HG02884 (cell line): ENCODE measurements at regions not wholly inside any gene's neighbourhood (a gene's known extent, or its start where the extent isn't known, plus 50 kb on each side); places are given as distances from the start of the nearest gene placed in this dataset.
"Not testable (repeated sequence)": the region's sequence is repeated elsewhere in the genome, so short reads cannot be mapped to it uniquely, and the experiment has no call there.

Experiments
- ATAC-seq: cut with Tn5 transposase; IDR thresholded peaks from one replicate; pipeline ENCODE4 v1.9.1; 2021; ENCODE audit warnings: mild to moderate bottlenecking, moderate library complexity; ENCODE audit not compliant: unreplicated experiment

DNA sequence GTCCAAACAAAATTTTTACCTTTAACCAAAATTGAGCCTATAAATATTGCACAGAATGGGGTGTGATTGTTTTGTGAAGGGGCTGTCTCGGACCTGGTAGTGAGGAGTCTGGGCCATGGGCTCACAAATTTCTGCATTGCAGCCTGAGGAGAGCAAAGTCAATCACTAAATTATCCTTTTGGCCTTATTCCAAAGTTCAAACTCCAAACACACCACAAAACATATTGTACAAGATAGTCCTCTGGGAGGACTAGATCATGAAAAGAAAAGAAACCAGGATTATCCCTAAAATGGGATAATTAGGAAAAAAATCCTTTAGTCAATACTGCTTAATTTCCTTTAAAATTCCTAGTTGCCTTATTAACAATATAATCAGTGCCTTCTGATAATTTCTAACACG lies 115.5 kb downstream of the BUB3 start:
- ATAC-seq, result no peak

GRCh38 chr10:123270221-123270620 lies 116.0 kb downstream of the BUB3 start:
- ATAC-seq, result no peak

DNA sequence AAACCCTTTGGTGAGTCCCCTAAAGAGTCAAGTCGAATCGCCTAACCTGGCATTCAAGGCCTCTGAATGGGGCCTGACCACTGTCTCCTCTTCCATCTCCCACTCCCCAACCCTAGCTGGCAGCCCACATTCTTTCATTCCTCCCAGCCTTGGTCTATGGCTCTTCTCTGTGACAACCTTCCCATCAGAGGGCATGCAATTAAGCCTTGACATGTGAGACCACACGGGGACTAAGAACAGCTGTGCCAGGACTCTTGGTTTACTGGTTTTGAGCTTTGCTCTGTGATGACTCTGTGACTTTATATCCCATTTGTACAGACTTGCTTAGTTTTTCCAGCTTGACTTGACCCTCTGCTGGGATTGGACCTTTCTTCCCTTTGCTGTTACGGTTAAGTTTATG lies 116.6 kb downstream of the BUB3 start:
- no peak for ATAC-seq

DNA sequence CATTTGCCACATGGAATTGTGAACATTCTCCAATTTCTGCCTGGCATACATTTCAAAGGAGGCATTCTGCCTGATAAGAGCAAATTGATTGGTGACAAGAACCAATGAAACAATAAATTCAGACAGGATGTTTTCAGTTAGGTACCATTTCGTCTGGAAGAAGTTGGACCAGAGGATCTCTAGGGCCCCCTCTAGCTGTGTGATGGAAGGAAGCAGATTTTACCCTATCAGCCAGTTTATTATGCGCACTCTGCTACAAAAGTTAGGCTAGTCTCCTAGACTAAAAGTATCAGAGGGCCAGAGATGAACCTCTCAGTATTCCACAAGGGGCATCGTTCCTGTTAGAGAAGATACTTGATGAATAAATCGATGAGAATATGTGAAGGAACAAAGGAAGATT lies 118.0 kb downstream of the BUB3 start:
- no peak for ATAC-seq

DNA sequence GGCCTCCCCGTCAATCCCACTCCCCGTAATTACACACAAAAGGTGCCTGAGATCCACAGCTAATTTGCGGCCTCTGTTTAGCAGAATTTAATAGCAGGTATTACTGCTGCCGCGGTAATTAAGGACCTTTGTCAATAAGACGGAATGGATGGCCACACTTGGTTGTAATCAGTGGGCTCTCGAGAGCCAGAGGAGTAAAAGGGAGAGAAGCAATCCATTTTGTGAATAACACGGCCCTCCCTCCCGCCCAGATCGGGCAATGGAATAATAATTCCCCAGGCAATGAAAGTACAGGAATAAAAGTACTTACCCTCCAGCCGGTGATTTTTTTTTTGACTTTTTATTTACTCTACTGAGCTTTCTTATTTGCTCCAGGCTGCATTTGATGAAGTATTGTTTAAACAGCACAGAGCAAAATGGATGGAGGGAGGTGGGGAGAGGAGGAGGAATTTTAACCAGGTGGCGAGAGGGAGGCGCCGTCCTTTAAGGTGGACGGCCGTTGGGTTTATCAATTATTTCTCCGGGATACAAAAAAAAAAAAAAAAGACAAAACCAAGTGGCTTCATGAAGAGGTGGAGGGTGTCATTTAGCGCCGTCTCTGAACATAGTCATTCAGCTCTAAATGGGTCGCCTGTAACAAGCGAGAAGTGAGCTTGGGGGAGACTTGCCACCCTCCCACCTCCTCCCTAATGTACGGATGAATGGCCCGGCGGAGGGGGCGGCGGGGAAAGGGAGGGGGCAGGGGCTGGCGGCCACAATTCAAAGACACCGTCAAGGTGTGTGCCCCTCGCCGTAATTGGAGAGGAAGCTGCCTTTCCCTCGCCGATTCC lies 120.3 kb downstream of the BUB3 start:
- ATAC-seq, result no peak

GRCh38 chr10:123275136-123275564 lies 120.9 kb downstream of the BUB3 start:
- ATAC-seq, result no peak

- no peak for ATAC-seq
Measured at GRCh38 chr10:123278445-123278844, 124.2 kb downstream of the BUB3 start.

DNA sequence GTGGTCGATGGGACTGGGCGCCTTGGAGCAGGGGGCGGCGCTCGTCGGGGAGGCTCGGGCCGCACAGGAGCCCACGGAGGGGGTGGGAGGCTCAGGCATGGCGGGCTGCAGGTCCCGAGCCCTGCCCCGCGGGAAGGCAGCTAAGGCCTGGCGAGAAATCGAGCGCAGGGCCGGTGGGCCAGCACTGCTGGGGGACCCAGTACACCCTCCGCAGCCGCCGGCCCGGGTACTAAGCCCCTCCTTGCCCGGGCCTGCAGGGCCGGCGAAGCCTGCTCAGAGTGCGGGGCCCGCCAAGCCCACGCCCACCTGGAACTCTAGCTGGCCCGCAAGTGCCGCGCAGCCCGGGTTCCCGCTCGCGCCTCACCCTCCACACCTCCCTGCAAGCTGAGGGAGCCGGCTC lies 129.2 kb downstream of the BUB3 start:
- ATAC-seq, result not testable (repeated sequence)

DNA sequence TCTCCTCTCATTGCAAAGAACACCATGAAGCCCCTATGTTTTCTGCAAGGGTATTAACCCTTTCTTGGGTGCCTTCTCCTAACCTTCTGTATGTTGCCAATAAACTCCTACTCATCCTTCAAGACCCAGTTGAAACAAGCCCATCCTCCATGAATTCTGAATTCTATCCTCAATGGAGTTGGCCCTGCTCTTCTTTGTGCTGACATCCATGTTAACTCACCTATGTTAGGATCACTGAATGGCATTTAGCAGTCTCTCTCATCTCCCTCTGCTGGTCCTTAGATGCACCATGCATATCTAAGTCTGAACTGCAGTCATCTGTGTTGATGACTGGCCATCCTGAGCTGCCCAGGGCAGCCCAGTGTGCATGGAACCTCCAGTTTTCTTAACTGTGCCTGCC lies 129.8 kb downstream of the BUB3 start:
- no peak for ATAC-seq

DNA sequence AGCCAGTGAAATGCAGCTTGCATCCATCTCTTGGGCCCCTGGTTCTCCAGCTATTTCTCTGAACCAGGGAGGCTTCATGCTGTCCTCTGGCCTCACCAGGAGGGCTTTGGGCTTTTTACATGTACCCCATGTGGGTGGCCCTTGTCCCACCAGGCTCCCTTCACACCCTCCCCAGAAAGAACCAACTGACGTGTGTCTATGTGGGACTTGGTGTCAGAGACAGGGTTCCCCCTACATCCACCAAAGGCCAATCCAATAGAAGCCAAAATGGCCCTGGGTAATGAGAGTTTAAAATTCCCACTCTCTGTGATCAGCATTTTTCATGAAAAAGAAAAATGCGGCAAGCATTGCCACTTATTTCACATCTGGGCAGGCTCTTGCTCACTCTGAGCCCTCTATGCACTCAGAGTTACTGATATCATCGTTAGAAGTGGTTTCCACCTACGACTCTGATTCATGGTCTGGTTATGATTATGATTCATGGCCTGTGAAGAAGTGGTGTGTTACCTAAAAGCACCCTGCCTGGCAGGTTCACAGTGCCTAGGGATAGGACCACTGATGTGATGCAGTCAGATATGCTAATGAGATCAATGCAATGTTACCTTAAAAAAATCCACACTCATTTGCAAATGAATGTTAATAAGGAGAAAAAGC lies 133.5 kb downstream of the BUB3 start:
- peak; percentile 62 for ATAC-seq

DNA sequence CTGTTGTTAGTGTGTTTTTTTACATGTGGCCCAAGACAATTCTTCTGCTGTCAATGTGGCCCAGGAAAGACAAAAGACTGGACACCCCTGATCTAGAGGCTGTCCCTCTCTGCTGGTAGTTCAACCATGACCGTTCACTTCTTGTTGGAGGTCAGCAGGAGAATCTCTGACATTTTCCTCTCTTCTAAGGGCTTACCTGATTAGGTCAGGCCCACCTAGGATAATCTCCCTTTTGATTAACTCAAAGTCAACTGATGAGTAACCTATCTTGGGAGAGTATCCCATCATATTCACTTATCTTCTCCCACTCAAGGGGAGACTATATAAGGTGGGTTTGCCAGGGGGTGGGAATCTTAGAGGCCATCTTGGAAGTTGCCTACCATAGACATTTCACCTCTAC lies 135.2 kb downstream of the BUB3 start:
- no peak for ATAC-seq

DNA sequence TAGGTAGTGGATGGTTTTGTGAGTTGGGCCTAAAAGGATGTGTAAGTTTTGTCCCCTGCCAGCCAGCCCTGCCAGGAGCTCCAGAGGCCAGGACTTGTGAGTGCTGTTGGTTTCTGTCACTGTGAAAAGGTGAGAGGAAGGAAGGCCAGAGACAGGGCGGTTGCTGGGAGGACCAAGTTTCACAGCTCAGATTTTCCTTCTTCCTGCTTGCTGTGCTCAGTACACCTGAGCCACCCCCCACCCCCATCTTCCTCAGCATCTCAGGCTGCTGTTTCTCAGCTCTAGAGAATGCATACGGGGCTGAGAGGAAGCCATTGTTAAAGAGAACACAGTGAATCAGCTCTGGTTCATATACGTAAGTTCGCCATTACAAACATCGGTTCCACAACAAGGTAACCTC lies 139.9 kb downstream of the BUB3 start:
- ATAC-seq, result no peak

- ATAC-seq, result no peak
Measured at GRCh38 chr10:123294886-123295285, 140.7 kb downstream of the BUB3 start.

- ATAC-seq, result no peak
Measured at GRCh38 chr10:123295644-123296043, 141.4 kb downstream of the BUB3 start.

DNA sequence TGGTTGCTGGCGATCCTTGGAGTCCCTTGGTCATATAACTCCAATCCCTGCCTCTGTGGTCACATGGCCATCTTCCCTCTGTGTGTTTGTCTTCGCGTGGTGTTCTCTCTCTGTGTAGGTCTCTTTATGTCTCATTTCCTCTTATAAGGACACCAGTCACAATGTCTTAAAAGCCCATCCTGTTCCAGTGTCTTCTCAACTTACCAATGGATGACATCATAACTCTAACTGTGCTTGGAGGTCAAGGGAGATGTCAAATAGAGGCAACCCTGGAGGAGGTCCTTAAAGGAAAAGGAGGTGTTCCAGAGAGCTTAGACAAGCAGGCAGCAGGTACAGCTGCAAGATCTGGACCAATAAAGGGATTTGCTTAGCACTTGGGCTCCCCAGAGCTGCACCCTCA lies 143.0 kb downstream of the BUB3 start:
- no peak for ATAC-seq

DNA sequence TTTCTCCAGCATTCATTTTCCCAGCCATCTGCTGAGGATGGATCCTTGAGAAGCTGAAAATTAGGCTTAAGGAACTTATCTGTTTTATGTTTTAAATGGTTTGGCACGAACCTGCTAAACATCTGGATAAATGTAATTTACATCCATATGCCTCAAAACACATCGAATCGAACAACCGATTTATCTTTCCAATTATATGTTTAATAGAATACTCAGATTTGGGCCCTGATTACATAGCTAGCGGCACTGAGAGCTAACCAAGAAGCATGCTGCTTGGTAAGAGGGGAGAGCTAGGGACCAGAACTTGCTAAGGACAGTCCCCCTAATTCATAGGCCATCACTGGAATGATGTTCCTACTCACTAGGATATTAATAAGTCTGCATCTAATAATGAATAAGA lies 144.4 kb downstream of the BUB3 start:
- no peak for ATAC-seq

DNA sequence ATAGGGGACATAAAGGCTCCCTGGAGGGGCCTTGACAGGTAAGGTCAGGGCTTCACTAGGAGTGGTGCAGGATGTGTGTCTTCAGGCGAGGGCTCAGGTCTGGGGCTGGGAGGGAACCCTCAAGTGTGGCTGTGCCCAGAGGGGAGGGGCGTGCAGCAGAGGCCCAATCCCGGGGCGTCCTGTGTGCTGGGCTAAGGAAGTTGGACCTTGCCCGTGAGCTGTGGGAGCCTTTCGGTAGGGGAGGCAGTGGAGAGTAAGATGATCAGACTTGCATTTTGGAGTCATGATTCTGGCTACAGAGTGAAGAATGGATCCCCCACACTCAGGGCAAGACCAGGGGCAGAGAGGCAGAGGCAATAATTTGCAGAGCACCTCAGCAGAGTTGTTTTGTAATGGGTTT lies 145.4 kb downstream of the BUB3 start:
- no peak for ATAC-seq

DNA sequence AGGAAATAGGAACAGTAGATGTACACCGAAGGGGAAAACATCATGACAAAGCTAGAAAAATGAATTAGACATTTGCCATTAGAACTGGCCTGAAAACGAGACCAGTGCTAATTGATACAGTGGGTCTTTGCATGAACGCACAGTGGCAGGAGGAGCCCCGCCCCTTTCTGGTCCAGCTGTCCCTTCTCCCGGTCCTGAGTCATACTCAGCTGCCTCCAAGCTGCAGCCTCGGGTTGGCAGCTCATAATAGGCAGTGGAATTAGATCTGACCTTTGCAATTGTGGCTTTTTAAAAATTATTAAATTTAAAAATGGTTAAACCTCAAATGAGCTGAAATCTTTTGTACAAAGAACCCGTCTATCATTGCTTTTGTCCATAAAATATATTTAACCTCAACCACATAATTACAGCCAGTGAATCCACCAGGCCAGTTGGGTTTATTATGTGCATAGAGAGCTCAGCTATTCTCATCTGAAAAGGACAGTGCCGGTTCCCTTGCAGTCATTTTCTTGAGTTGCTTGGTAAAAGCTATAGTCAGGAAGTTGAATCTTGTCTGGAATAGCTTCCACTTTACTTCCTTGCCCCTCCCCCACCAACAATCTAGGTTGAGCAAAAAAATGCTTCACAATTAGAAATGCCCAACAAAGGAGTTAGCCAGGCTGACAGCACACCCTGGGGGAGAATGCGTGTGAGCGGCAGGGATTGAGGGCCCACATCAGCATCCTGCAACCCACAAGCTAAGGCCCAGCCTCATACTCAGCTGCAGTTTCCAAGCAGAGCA lies 147.1 kb downstream of the BUB3 start:
- ATAC-seq, result no peak

DNA sequence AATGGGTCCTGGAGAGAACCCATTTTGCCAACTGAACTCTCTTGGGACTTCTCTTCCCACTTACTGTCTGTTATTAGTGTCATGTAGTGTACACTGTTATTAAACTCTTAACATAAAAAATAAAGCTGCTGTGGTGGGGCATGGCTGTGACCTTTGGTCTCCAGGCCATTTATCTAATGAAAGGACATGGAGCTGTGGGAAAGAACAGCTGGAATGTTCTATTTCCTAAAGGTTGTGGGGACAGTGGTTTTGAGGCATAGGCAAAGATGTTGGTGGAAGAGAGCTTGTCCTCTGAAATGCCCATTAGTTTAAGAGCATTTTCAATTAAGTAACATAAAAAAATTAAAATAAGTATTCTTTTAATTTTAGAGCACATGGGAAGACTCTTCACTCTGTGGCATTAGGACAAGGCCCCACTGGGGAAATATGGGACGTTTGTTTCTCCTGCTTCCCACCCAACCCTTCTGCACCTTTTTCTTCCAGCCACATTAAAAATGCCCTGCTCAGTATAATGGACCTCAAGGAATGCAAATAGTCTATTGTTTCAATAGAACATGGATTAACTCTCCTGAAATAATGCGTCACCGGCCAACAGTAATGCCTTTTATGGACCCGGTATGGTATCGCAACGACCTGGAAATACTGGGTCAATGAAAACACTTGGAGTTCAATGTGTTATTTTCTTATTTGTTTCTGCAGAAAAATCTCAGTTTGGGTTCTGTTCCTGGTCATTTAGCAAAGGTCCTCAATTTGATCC lies 149.6 kb downstream of the BUB3 start:
- ATAC-seq, result no peak

DNA sequence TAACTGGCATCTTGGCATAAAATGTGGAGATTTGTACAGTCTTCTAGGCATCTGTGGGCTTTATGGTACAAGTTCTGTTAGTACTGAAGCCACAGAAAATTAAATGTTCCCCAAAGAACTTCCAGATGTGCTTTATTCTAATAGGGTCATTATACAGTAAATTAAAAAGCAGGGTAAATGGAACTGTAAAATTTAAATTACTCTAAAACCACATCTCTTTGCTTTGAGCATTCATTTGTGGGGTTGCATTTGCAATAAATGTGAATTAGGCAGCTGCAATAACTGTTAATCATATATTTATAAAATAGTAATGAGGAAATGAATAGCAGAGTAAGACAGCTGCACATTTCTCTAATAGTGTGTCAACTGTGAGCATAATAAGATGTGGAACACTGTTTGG lies 151.5 kb downstream of the BUB3 start:
- no peak for ATAC-seq

DNA sequence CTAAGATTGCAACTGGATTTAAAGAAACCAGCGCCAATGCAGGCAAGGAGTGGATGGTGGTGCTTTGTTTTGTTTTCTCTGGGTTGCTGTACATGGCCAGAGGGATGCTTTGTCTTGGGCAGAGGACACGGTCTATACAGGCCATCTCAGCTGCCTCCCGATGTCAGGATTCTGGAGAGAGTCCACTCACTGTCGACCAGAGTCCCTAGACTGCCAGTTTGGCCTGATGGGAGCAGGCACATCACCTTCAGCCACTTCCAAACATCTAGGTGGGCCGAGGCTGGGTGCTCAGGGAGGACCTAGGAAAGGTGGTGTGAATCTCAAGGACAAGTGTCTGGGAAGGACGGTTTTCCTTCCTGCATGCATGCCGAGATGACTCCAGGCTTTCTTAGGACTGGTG lies 152.1 kb downstream of the BUB3 start:
- ATAC-seq, result no peak
